Liver (tissue), 7 donors: ENCODE measurements at regions not wholly inside any gene's neighbourhood (a gene's known extent, or its start where the extent isn't known, plus 50 kb on each side); places are given as distances from the start of the nearest gene placed in this dataset.

Experiments
- DNase-seq: peaks from one replicate; pipeline ENCODE4 v3.0.0-alpha.2; 2017; ENCODE audit warnings: low spot score
- H3K27ac ChIP-seq, 2 donors: one replicate each; pipeline ENCODE4 v1.7.0; 2013; ENCODE audit warnings: inconsistent platforms in 2 of 2, low read length in 2 of 2, control low read depth in 1 of 2, low read depth in 1 of 2, mild to moderate bottlenecking in 1 of 2
- H3K27me3 ChIP-seq, 4 donors: one replicate each; pipeline versions ENCODE4 v1.6.1 to v1.7.0; 2013; ENCODE audit warnings: low read length in 3 of 4, inconsistent platforms in 1 of 4, mild to moderate bottlenecking in 1 of 4, moderate library complexity in 1 of 4; ENCODE audit not compliant: control insufficient read depth in 4 of 4, insufficient read depth in 4 of 4
- H3K36me3 ChIP-seq, 4 donors: one replicate each; pipeline versions ENCODE4 v1.6.1 to v1.7.0; 2013; ENCODE audit warnings: low read length in 3 of 4, mild to moderate bottlenecking in 3 of 4, low read depth in 1 of 4, moderate library complexity in 1 of 4; ENCODE audit not compliant: control insufficient read depth in 4 of 4, insufficient read depth in 3 of 4
- H3K4me1 ChIP-seq, 4 donors: one replicate each; pipeline versions ENCODE4 v1.6.1 to v1.7.0; 2013; ENCODE audit warnings: low read length in 3 of 4, mild to moderate bottlenecking in 3 of 4, moderate library complexity in 1 of 4; ENCODE audit not compliant: control insufficient read depth in 4 of 4, insufficient read depth in 4 of 4
- H3K4me3 ChIP-seq, 3 donors: one replicate each; pipeline versions ENCODE4 v1.6.1 to v1.7.0; 2013; ENCODE audit warnings: low read length in 3 of 3, control low read depth in 1 of 3, low read depth in 1 of 3, mild to moderate bottlenecking in 1 of 3
- H3K9ac ChIP-seq, 2 donors: one replicate each; pipeline ENCODE4 v1.7.0; 2013; ENCODE audit warnings: low read length in 2 of 2, mild to moderate bottlenecking in 2 of 2, moderate library complexity in 2 of 2, control low read depth in 1 of 2, low read depth in 1 of 2
- H3K9me3 ChIP-seq, 4 donors: one replicate each; pipeline versions ENCODE4 v1.6.1 to v1.7.0; 2013; ENCODE audit warnings: low read length in 3 of 4; ENCODE audit not compliant: control insufficient read depth in 4 of 4
- FOXA2 ChIP-seq: IDR thresholded peaks from 2 replicates; pipeline ENCODE4 v1.6.1; 2016; ENCODE audit warnings: antibody characterized with exemption
- GABPA ChIP-seq, 2 donors: IDR thresholded peaks in 1 of 2; conservative IDR thresholded peaks in 1 of 2; 2 replicates each; pipeline ENCODE4 v1.6.1; 2016; ENCODE audit warnings: antibody characterized with exemption in 2 of 2, mild to moderate bottlenecking in 1 of 2, moderate library complexity in 1 of 2
- HNF4A ChIP-seq, 2 donors: conservative IDR thresholded peaks; 2 replicates each; pipeline ENCODE4 v1.6.1; 2016; ENCODE audit warnings: antibody characterized with exemption in 2 of 2, mild to moderate bottlenecking in 2 of 2
- RAD21 ChIP-seq, 2 donors: IDR thresholded peaks; 2 replicates each; pipeline ENCODE4 v1.6.1; 2016; ENCODE audit warnings: antibody characterized with exemption in 2 of 2, mild to moderate bottlenecking in 2 of 2
- RXRA ChIP-seq, 2 donors: IDR thresholded peaks; 2 replicates each; pipeline ENCODE4 v1.6.1; 2017 to 2018; ENCODE audit warnings: antibody characterized with exemption in 2 of 2, mild to moderate bottlenecking in 1 of 2
- TAF1 ChIP-seq: conservative IDR thresholded peaks from 2 replicates; pipeline ENCODE4 v1.6.1; 2016; ENCODE audit warnings: antibody characterized with exemption, mild to moderate bottlenecking
- WGBS: extraction: QIAGEN DNeasy Blood & Tissue Kit; methylation state at CpG from one replicate; pipeline ENCODE4 v1.1.7; 2013; 5-methylcytosine and 5-hydroxymethylcytosine counted together
- TF ChIP-seq, protein P1 (sequence below): IDR thresholded peaks from 2 replicates; pipeline ENCODE4 v1.6.1; 2016; ENCODE audit warnings: antibody characterized with exemption
- TF ChIP-seq, protein P2 (sequence below): IDR thresholded peaks from 2 replicates; pipeline ENCODE4 v1.6.1; 2016; ENCODE audit warnings: antibody characterized with exemption, mild to moderate bottlenecking
- TF ChIP-seq, protein P3 (sequence below): IDR thresholded peaks from 2 replicates; pipeline ENCODE4 v1.6.1; 2016; ENCODE audit warnings: antibody characterized with exemption
- donor health status: healthy.
- donor health status: healthy.
- donor health status: healthy.
- donor health status: healthy.

DNA sequence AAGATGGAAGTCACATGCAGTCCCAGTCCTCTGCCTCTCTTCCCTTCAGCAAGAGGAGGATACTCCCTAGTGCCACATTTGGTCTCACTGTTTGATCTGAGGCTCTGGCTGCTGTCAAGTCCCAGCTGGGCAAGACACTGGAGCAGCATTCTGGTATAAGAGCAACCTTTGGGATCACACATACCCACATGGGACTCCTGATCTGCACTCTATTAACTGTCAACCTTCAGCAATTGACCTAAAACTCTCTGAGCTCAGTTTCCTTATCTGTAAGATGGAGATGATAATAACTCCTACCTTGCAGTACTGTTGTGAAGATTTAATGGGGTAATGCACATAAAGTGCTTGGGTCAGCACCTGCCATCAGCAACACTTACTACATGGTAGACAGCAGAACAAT lies 437.9 kb downstream of the PIK3R1 start:
- Histone ChIP-seq H3K27ac (no peak overlapping the region), H3K9me3 (no peaks in the 10 kb centered on the region), H3K4me1 (peaks cover 0 to 15% (median 4%) of the 10 kb centered on the region in 4 donors), H3K36me3 (no peaks in the 10 kb centered on the region), H3K4me3 (no peak overlapping the region), H3K9ac (no peak overlapping the region), H3K27me3 (no peaks in the 10 kb centered on the region)
- DNase-seq, result no peak
- TF ChIP-seq, protein P1, sequence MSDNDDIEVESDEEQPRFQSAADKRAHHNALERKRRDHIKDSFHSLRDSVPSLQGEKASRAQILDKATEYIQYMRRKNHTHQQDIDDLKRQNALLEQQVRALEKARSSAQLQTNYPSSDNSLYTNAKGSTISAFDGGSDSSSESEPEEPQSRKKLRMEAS, result no peak

- H3K4me1 ChIP-seq, result peaks cover 0 to 7% (median 3%) of the 10 kb centered on the region in 4 donors
- no peak overlapping the region for H3K27ac ChIP-seq
- no peaks in the 10 kb centered on the region for H3K36me3 ChIP-seq
- H3K27me3 ChIP-seq, result no peaks in the 10 kb centered on the region
- no peaks in the 10 kb centered on the region for H3K9me3 ChIP-seq
- no peak for DNase-seq
- no peak overlapping the region for H3K4me3 ChIP-seq
- TF ChIP-seq TAF1, result no peak
- no peak for TF ChIP-seq HNF4A (conservative IDR thresholded peaks at IDR 0.05)
- TF ChIP-seq, protein P2, sequence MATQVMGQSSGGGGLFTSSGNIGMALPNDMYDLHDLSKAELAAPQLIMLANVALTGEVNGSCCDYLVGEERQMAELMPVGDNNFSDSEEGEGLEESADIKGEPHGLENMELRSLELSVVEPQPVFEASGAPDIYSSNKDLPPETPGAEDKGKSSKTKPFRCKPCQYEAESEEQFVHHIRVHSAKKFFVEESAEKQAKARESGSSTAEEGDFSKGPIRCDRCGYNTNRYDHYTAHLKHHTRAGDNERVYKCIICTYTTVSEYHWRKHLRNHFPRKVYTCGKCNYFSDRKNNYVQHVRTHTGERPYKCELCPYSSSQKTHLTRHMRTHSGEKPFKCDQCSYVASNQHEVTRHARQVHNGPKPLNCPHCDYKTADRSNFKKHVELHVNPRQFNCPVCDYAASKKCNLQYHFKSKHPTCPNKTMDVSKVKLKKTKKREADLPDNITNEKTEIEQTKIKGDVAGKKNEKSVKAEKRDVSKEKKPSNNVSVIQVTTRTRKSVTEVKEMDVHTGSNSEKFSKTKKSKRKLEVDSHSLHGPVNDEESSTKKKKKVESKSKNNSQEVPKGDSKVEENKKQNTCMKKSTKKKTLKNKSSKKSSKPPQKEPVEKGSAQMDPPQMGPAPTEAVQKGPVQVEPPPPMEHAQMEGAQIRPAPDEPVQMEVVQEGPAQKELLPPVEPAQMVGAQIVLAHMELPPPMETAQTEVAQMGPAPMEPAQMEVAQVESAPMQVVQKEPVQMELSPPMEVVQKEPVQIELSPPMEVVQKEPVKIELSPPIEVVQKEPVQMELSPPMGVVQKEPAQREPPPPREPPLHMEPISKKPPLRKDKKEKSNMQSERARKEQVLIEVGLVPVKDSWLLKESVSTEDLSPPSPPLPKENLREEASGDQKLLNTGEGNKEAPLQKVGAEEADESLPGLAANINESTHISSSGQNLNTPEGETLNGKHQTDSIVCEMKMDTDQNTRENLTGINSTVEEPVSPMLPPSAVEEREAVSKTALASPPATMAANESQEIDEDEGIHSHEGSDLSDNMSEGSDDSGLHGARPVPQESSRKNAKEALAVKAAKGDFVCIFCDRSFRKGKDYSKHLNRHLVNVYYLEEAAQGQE, result no peak
- TF ChIP-seq RXRA (IDR thresholded peaks at IDR 0.05), result no peak
- TF ChIP-seq RAD21 (IDR thresholded peaks at IDR 0.05), result no peak
- TF ChIP-seq, protein P3, sequence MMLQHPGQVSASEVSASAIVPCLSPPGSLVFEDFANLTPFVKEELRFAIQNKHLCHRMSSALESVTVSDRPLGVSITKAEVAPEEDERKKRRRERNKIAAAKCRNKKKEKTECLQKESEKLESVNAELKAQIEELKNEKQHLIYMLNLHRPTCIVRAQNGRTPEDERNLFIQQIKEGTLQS, result no peak
- WGBS, result 65% methylated on average over 5 of the region's 5 CpGs
- H3K9ac ChIP-seq, result no peak overlapping the region
Measured at GRCh38 chr5:68657055-68657961, 436.5 kb upstream of the SLC30A5 start.

- no peak for TF ChIP-seq FOXA2
- no peak for TF ChIP-seq GABPA (IDR thresholded peaks at IDR 0.05 in 1 of 2, conservative IDR thresholded peaks at IDR 0.05 in 1 of 2)
- H3K9ac ChIP-seq, result no peak overlapping the region
- H3K27ac ChIP-seq, result no peak overlapping the region
- no peaks in the 10 kb centered on the region for H3K27me3 ChIP-seq
- no peaks in the 10 kb centered on the region for H3K9me3 ChIP-seq
- DNase-seq, result no peak
- 80% methylated on average over 4 of the region's 4 CpGs for WGBS
- no peaks in the 10 kb centered on the region for H3K36me3 ChIP-seq
- no peaks in the 10 kb centered on the region for H3K4me1 ChIP-seq
- H3K4me3 ChIP-seq, result no peak overlapping the region
Measured at GRCh38 chr5:68658810-68659372, 434.9 kb upstream of the SLC30A5 start.
